ENCODE measurements at regions not wholly inside any gene's neighbourhood (a gene's known extent, or its start where the extent isn't known, plus 50 kb on each side); places are given as distances from the start of the nearest gene placed in this dataset.

DNA sequence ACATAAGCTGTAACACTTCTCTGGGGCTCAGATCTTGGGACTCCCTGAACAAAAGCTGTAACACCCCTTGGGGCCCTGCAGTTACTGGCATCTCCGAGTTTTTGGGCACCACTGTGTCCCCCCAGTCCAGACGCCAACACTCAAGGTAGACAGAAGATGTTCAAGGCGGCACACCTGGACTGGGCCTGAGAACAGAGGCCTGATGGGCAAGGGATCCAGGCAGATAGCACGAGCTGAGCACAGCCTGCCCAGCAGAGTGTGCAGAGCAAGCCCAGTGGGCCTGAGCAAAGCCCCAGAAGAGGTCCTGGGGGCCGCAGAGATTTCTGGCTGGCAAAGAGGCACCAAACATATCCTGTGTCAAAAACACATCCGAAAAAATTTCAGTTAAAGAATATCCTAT lies 1163.3 kb upstream of the PRR20A start:
- no peaks in the 10 kb centered on the region for H3K79me1 ChIP-seq (ENCODE audit: low read depth, low read length)
- H4K20me1 ChIP-seq (replicated peaks in 1 of 2; ENCODE audit: control insufficient read depth in 1 of 2, insufficient read depth in 2 of 2, low read length in 2 of 2): no peaks in the 10 kb centered on the region
- no peak for FAIRE-seq
- H2BK20ac ChIP-seq (ENCODE audit: low read length): no peak overlapping the region
- no peak overlapping the region for H4K8ac ChIP-seq (ENCODE audit: extremely low read depth, insufficient read depth, low read length)
- DNase-seq (ENCODE audit: low read depth in 1 of 2, low spot score in 2 of 2): no peak
- no peak overlapping the region for H3K23ac ChIP-seq (ENCODE audit: insufficient read length)
- H2BK12ac ChIP-seq (ENCODE audit: low read depth, low read length): no peak overlapping the region
- ChIA-PET CTCF (ENCODE audit: partially characterized antibody) (no interaction called here), POLR2A (ENCODE audit: partially characterized antibody) (no interaction called here)
- H3K9me3 ChIP-seq (ENCODE audit: insufficient read depth in 2 of 2, low read depth in 1 of 2, low read length in 1 of 2): no peaks in the 10 kb centered on the region; a peak in 1 of 4 replicates
- no peak overlapping the region for H4K91ac ChIP-seq (replicated peaks; ENCODE audit: insufficient read length, low read length)
- H2BK120ac ChIP-seq (replicated peaks; ENCODE audit: low read depth, low read length): no peak overlapping the region
- 92% methylated on average over 6 of the region's 6 CpGs; no CpG with 5 or more reads in 1 of the 2 experiments for WGBS, 2 experiments (ENCODE audit: extremely low coverage in 1 of 2, insufficient coverage in 1 of 2, insufficient read length in 1 of 2, insufficient replicate concordance in 2 of 2, low coverage in 1 of 2, low lambda C conversion rate in 2 of 2, missing lambda C conversion rate in 1 of 2)
- H2BK5ac ChIP-seq (ENCODE audit: low read depth, low read length): no peak overlapping the region
- H3K14ac ChIP-seq (ENCODE audit: insufficient read length): no peak overlapping the region
- H3K4me2 ChIP-seq (ENCODE audit: insufficient read depth in 1 of 2, low read depth in 2 of 2, low read length in 2 of 2): no peak overlapping the region
- H2AK5ac ChIP-seq (ENCODE audit: low read depth, low read length): no peak overlapping the region
- H3K23me2 ChIP-seq (ENCODE audit: low read depth, low read length): no peaks in the 10 kb centered on the region
- no peak for TF ChIP-seq TAF7 (optimal IDR thresholded peaks at IDR 0.05; ENCODE audit: borderline replicate concordance, low read depth, low read length)
- TF ChIP-seq POLR2AphosphoS5 (IDR thresholded peaks at IDR 0.05; ENCODE audit: low read depth, low read length): no peak
- no peak for TF ChIP-seq ZNF274 (IDR thresholded peaks at IDR 0.05; ENCODE audit: borderline replicate concordance, extremely low read depth, low read length)
- no peak for TF ChIP-seq CEBPB (IDR thresholded peaks at IDR 0.05; ENCODE audit: low read depth, low read length)
- TF ChIP-seq EP300 (IDR thresholded peaks at IDR 0.05; ENCODE audit: borderline replicate concordance in 1 of 2, low read depth in 2 of 2, low read length in 2 of 2): no peak
- no peak for TF ChIP-seq POLR2A (IDR thresholded peaks at IDR 0.05; ENCODE audit: control extremely low read depth in 1 of 2, low read depth in 2 of 2, low read length in 2 of 2)
- no peak for TF ChIP-seq BCL11A (IDR thresholded peaks at IDR 0.05; ENCODE audit: low read depth in 2 of 2, low read length in 2 of 2)
- TF ChIP-seq EZH2 (IDR thresholded peaks at IDR 0.05; ENCODE audit: low read depth, low read length, severe bottlenecking): no peak
- TF ChIP-seq EGR1 (IDR thresholded peaks at IDR 0.05; ENCODE audit: borderline replicate concordance, low read depth, low read length): no peak
- no peak for TF ChIP-seq YY1 (IDR thresholded peaks at IDR 0.05; ENCODE audit: low read depth, low read length)
- no peak for TF ChIP-seq JUN (IDR thresholded peaks at IDR 0.05; ENCODE audit: low read depth, low read length)
- TF ChIP-seq GABPA (IDR thresholded peaks at IDR 0.05; ENCODE audit: borderline replicate concordance, insufficient read depth, low read length): no peak
- no peak overlapping the region for H3K4me3 ChIP-seq (ENCODE audit: extremely low read depth in 1 of 4, insufficient read depth in 2 of 4, low read depth in 3 of 4, low read length in 4 of 4)
- no peak overlapping the region for H3K4ac ChIP-seq (replicated peaks; ENCODE audit: insufficient read length, low read depth, low read length)
- no peak overlapping the region for H3K18ac ChIP-seq (ENCODE audit: extremely low read depth, low read length)
- H3K79me2 ChIP-seq (ENCODE audit: control insufficient read depth in 1 of 2, insufficient read depth in 2 of 2, low read length in 2 of 2): no peaks in the 10 kb centered on the region
- no peaks in the 10 kb centered on the region for H3K4me1 ChIP-seq (replicated peaks in 1 of 4; ENCODE audit: control insufficient read depth in 3 of 4, insufficient read depth in 4 of 4, low read length in 3 of 4)
- no peak overlapping the region for H2BK15ac ChIP-seq (ENCODE audit: low read length)
- no peaks in the 10 kb centered on the region for H3K27me3 ChIP-seq (replicated peaks in 1 of 4; ENCODE audit: control insufficient read depth in 3 of 4, extremely low read depth in 1 of 4, insufficient read depth in 3 of 4, low read length in 3 of 4)
- no peak overlapping the region for H3K27ac ChIP-seq (ENCODE audit: low read depth, low read length)
- no peak overlapping the region for H3K56ac ChIP-seq (replicated peaks; ENCODE audit: insufficient read length, low read depth, low read length)
- no peak overlapping the region for H2AFZ ChIP-seq (ENCODE audit: low read length)
- H3K9ac ChIP-seq (replicated peaks in 1 of 4; ENCODE audit: extremely low read depth in 1 of 4, low read depth in 3 of 4, low read length in 3 of 4): no peak overlapping the region
- H3K36me3 ChIP-seq (ENCODE audit: control insufficient read depth in 2 of 4, insufficient read depth in 4 of 4, low read length in 3 of 4): peaks cover 0 to 2% (median 0%) of the 10 kb centered on the region in 4 experiments; a peak in 1 of 8 replicates
- no peak overlapping the region for H4K5ac ChIP-seq (ENCODE audit: insufficient read length, low read depth, low read length)

All from H1 (cell line).